K562 (cell line): ENCODE measurements at regions not wholly inside any gene's neighbourhood (a gene's known extent, or its start where the extent isn't known, plus 50 kb on each side); places are given as distances from the start of the nearest gene placed in this dataset.

Experiments used
- ATAC-seq: fragments of 200-7000 bp; cut with Tn5 transposase; 3 replicates; pipeline ENCODE4 v1.9.1; 2020; ENCODE audit warnings: moderate library complexity
- BruUV-seq: library from RNA; stranded (reverse); fragments of 400-500 nt; replicated peaks from 2 replicates; lab custom pipeline; 2021; lab: Mats Ljungman, UMichigan
- CTCF ChIA-PET: fragments of 300-600 bp; formaldehyde crosslinking; extraction: SDS; loops from one replicate; lab custom pipeline; 2021; ENCODE audit warnings: low intra/inter-chr PET ratio; lab: Yijun Ruan, JAX
- POLR2A ChIA-PET: fragments of 300-600, 350-650 bp; sonication (Branson Sonifier 250); formaldehyde crosslinking; extraction: SDS; loops from one replicate; lab custom pipeline; 2021; ENCODE audit warnings: antibody characterized with exemption, inconsistent platforms; lab: Yijun Ruan, JAX
- DNase-seq, 4 experiments: peaks; one replicate each; pipeline versions ENCODE4 v3.0.0 to v3.0.0-alpha.2; 2011 to 2018; ENCODE audit warnings: low spot score in 3 of 4, mixed read lengths in 3 of 4; ENCODE audit errors: extremely low read depth in 1 of 4
- FAIRE-seq: peaks from 2 replicates; lab custom pipeline; 2011; peaks lifted over from hg19 to GRCh38; lab: Jason Lieb, UNC
- H2AFZ ChIP-seq: 2 replicates; pipeline ENCODE4 v1.6.0; 2011; ENCODE audit warnings: low read depth, low read length, control low read depth, inconsistent platforms
- H3K27ac ChIP-seq: fragments of 200-600 bp; 3 replicates; pipeline ENCODE4 v1.8.0; 2011; ENCODE audit warnings: low read depth, mild to moderate bottlenecking, control low read depth, inconsistent platforms, low read length, moderate library complexity, mixed read lengths; ENCODE audit errors: extremely low read depth
- H3K27me3 ChIP-seq, 2 experiments: fragments of 300-600 bp in 1 of 2; 2 replicates in 1 of 2; 3 replicates in 1 of 2; pipeline versions ENCODE4 v1.6.0 to v1.8.0; 2011; ENCODE audit warnings: inconsistent platforms in 2 of 2, low read length in 2 of 2, mild to moderate bottlenecking in 1 of 2, mixed read lengths in 1 of 2, moderate library complexity in 1 of 2; ENCODE audit not compliant: control insufficient read depth in 2 of 2, insufficient read depth in 2 of 2
- H3K36me3 ChIP-seq: fragments of 300-600 bp; 3 replicates; pipeline ENCODE4 v1.8.0; 2011; ENCODE audit warnings: mild to moderate bottlenecking, low read length, inconsistent platforms; ENCODE audit not compliant: control insufficient read depth, insufficient read depth
- H3K4me1 ChIP-seq, 2 experiments: fragments of 200-600 bp in 1 of 2; replicated peaks in 1 of 2; 2 replicates in 1 of 2; 3 replicates in 1 of 2; pipeline versions ENCODE4 v1.5.1 to v1.8.0; 2011; ENCODE audit warnings: inconsistent platforms in 2 of 2, low read length in 2 of 2, mild to moderate bottlenecking in 1 of 2, mixed read lengths in 1 of 2, moderate library complexity in 1 of 2; ENCODE audit not compliant: control insufficient read depth in 2 of 2, insufficient read depth in 2 of 2
- H3K4me2 ChIP-seq: 2 replicates; pipeline ENCODE4 v1.6.1; 2011; ENCODE audit warnings: low read length, control low read depth, inconsistent platforms, mixed read lengths; ENCODE audit not compliant: insufficient read depth
- H3K4me3 ChIP-seq: fragments of 200-600 bp; sonication (generic), shearing (Covaris generic); 2 replicates; pipeline ENCODE4 v1.5.1; 2016; ENCODE audit warnings: control low read depth, inconsistent platforms
- H3K79me2 ChIP-seq: fragments of 200-600 bp; 3 replicates; pipeline ENCODE4 v1.8.0; 2011; ENCODE audit warnings: low read length, inconsistent platforms; ENCODE audit not compliant: control insufficient read depth, insufficient read depth
- H3K9ac ChIP-seq, 2 experiments: 2 replicates each; pipeline versions ENCODE4 v1.6.0 to v1.6.1; 2011; ENCODE audit warnings: low read depth in 2 of 2, low read length in 2 of 2, control low read depth in 1 of 2, inconsistent platforms in 1 of 2, mild to moderate bottlenecking in 1 of 2, mixed read lengths in 1 of 2; ENCODE audit not compliant: insufficient read depth in 1 of 2
- H3K9me1 ChIP-seq: one replicate; pipeline ENCODE4 v1.6.0; 2011; ENCODE audit warnings: inconsistent platforms, mild to moderate bottlenecking, low read length, moderate library complexity; ENCODE audit not compliant: control insufficient read depth, insufficient read depth
- H3K9me3 ChIP-seq: replicated peaks from 2 replicates; pipeline ENCODE4 v1.5.1; 2011; ENCODE audit warnings: low read depth, low read length, inconsistent platforms; ENCODE audit not compliant: control insufficient read depth, insufficient read depth
- H4K20me1 ChIP-seq: replicated peaks from 2 replicates; pipeline ENCODE4 v1.6.1; 2011; ENCODE audit warnings: low read length, inconsistent platforms, mixed read lengths; ENCODE audit not compliant: control insufficient read depth, insufficient read depth
- AFF1 ChIP-seq, 2 experiments: fragments of 450-650 bp; IDR thresholded peaks; 2 replicates each; pipeline ENCODE4 v1.6.1; 2018; ENCODE audit warnings: mild to moderate bottlenecking in 2 of 2, low read depth in 1 of 2; ENCODE audit not compliant: partially characterized antibody in 2 of 2
- E2F1 ChIP-seq: sonication (generic); formaldehyde crosslinking; IDR thresholded peaks from 2 replicates; pipeline ENCODE4 v1.8.1; 2023; ENCODE audit warnings: mild to moderate bottlenecking, missing genetic modification reagents, moderate library complexity
- SMARCA5 ChIP-seq: fragments of 450-650 bp; IDR thresholded peaks from 2 replicates; pipeline ENCODE4 v1.6.1; 2016
- SMC3 ChIP-seq: conservative IDR thresholded peaks from 2 replicates; pipeline ENCODE4 v1.6.1; 2011; ENCODE audit warnings: low read depth, low read length, improper control_type of control experiment; ENCODE audit not compliant: insufficient read depth
- SRSF7 ChIP-seq: fragments of 200-400 bp; formaldehyde crosslinking; optimal IDR thresholded peaks from 2 replicates; pipeline ENCODE3; 2017; ENCODE audit warnings: mild to moderate bottlenecking, low read depth, low read length
- ZNF436 ChIP-seq: fragments of 250-450, 450-650 bp; sonication (Bioruptor Pico); formaldehyde crosslinking; IDR thresholded peaks from 2 replicates; pipeline ENCODE4 v1.7.0; 2020; ENCODE audit warnings: mild to moderate bottlenecking
- WGBS: fragments of 100-300 bp; shearing (Covaris generic); methylation state at CpG from one replicate; pipeline ENCODE4 v1.1.6; 2016; ENCODE audit warnings: low coverage, mixed read lengths; ENCODE audit not compliant: insufficient coverage; ENCODE audit errors: missing lambda C conversion rate; 5-methylcytosine and 5-hydroxymethylcytosine counted together
- in situ Hi-C: fragments of 300-500 bp; cut with MboI; formaldehyde crosslinking; loops from 4 replicates; pipeline ENCODE4 v1.15.0; 2018; ENCODE audit warnings: inconsistent platforms, mixed read lengths
- intact Hi-C: fragments of 100-400 bp; cut with micrococcal nuclease; formaldehyde crosslinking; loops from 2 replicates; pipeline ENCODE4 v1.14.2; 2022

DNA sequence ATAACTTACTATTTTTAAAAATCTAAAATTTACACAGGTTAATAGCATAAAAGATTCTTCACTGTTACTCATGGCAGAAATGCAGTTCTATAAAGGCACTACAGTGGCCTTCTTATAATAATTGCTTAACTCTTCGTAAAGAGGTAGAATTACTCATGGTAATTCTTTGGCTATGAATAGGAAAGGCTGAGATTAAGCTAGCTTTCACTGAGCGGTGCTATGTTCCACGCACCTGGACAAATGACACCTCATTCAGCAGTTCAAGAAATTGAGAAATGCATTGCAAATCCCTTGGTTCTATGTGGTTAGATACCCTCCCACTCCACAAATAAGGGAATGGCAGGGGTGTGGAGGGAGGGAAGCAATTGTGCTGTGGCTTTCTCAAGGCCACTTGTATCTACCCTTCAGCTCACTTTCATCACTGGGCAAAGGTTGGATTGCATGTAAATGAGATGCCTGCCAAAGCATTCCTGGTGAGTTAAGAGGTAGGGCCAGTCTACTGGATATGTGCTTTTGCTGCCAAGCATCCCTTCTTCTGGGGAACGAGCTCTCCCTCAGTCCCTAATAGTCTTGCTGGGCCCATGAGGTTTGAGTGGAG is 210.9 kb downstream of the TEX36 start:
- ChIA-PET CTCF (no interaction called here), POLR2A (interaction anchor here (1.6 kb wide), 1 partner anchor 24 kb away, joined by 4 read pairs; no protein-coding TSS in a partner anchor)
- no peaks in the 10 kb centered on the region for H3K36me3 ChIP-seq
- H4K20me1 ChIP-seq: no peaks in the 10 kb centered on the region
- BruUV-seq: no TSS peak
- in situ Hi-C loops: no loop called here
- WGBS: 0% methylated on average over 4 of the region's 4 CpGs
- H3K27me3 ChIP-seq: peaks cover 0 to 4% of the 10 kb centered on the region in 2 experiments; a peak in 1 of 5 replicates
- no peak for ATAC-seq
- FAIRE-seq: no peak
- H3K27ac ChIP-seq: no peak overlapping the region
- DNase-seq: no peak
- H3K9me3 ChIP-seq: no peaks in the 10 kb centered on the region
- no peak overlapping the region for H3K9ac ChIP-seq
- intact Hi-C loops: no loop called here
- H2AFZ ChIP-seq: no peak overlapping the region
- no peak overlapping the region for H3K4me2 ChIP-seq
- no peaks in the 10 kb centered on the region for H3K9me1 ChIP-seq
- no peak overlapping the region for H3K4me3 ChIP-seq
- no peak for TF ChIP-seq SMC3
- TF ChIP-seq AFF1 (IDR thresholded peaks at IDR 0.05; ENCODE audit: low read depth in 1 of 2, partially characterized antibody in 2 of 2): no peak
- no peak for TF ChIP-seq ZNF436 (CRISPR knock-in tag)
- no peak for TF ChIP-seq E2F1
- TF ChIP-seq SRSF7: no peak
- TF ChIP-seq SMARCA5: no peak
- no peaks in the 10 kb centered on the region for H3K4me1 ChIP-seq
- H3K79me2 ChIP-seq: no peaks in the 10 kb centered on the region
